A673 (cell line): ENCODE measurements at regions not wholly inside any gene's neighbourhood (a gene's known extent, or its start where the extent isn't known, plus 50 kb on each side); places are given as distances from the start of the nearest gene placed in this dataset.

Experiments used
- BruUV-seq: library from RNA; stranded (reverse); fragments of 400-500 nt; replicated peaks from 2 replicates; lab custom pipeline; 2021; lab: Mats Ljungman, UMichigan
- CTCF ChIA-PET: fragments of 300-600 bp; sonication (Branson Sonifier 250); formaldehyde crosslinking; loops from one replicate; lab custom pipeline; 2022; ENCODE audit warnings: antibody characterized with exemption; lab: Charles Lee
- POLR2A ChIA-PET: fragments of 300-600 bp; sonication (Branson Sonifier 250); formaldehyde crosslinking; loops from one replicate; lab custom pipeline; 2022; ENCODE audit warnings: antibody characterized with exemption; ENCODE audit not compliant: low non-redundant PET; lab: Charles Lee
- DNase-seq: peaks from one replicate; pipeline ENCODE4 v3.0.0-alpha.2; 2015; ENCODE audit warnings: low spot score
- H3K27ac ChIP-seq: fragments of 200-600 bp; sonication (generic); 2 replicates; pipeline ENCODE4 v1.5.1; 2016; ENCODE audit warnings: mixed run types, low read depth, mild to moderate bottlenecking, mixed read lengths, antibody characterized with exemption, low read length; ENCODE audit not compliant: poor library complexity, severe bottlenecking
- H3K27me3 ChIP-seq: fragments of 200-600 bp; sonication (generic); replicated peaks from 2 replicates; pipeline ENCODE4 v1.6.1; 2017; ENCODE audit warnings: mixed run types, low read depth, mild to moderate bottlenecking, mixed read lengths, antibody characterized with exemption, low read length; ENCODE audit not compliant: insufficient read depth, poor library complexity
- H3K36me3 ChIP-seq: fragments of 200-600 bp; sonication (generic); 2 replicates; pipeline ENCODE4 v1.6.1; 2016; ENCODE audit warnings: mixed run types, mild to moderate bottlenecking, mixed read lengths, antibody characterized with exemption, low read length; ENCODE audit not compliant: insufficient read depth, poor library complexity, severe bottlenecking
- H3K4me1 ChIP-seq: fragments of 200-600 bp; sonication (generic); 2 replicates; pipeline ENCODE4 v1.6.1; 2017; ENCODE audit warnings: mixed run types, mild to moderate bottlenecking, mixed read lengths, antibody characterized with exemption, low read length; ENCODE audit not compliant: insufficient read depth, poor library complexity, severe bottlenecking
- H3K4me3 ChIP-seq: fragments of 200-600 bp; sonication (generic); 2 replicates; pipeline ENCODE4 v1.5.1; 2016; ENCODE audit warnings: low read depth, mixed run types, mild to moderate bottlenecking, mixed read lengths, low read length; ENCODE audit not compliant: poor library complexity, severe bottlenecking
- H3K9me3 ChIP-seq: fragments of 200-600 bp; sonication (generic); 2 replicates; pipeline ENCODE4 v1.6.1; 2016; ENCODE audit warnings: mixed run types, low read depth, mild to moderate bottlenecking, mixed read lengths, antibody characterized with exemption, low read length; ENCODE audit not compliant: poor library complexity, severe bottlenecking
- CTCF ChIP-seq: fragments of 300-800, 200-600 bp; sonication (generic); conservative IDR thresholded peaks from 2 replicates; pipeline ENCODE4 v1.5.1; 2017; ENCODE audit warnings: low read depth, mild to moderate bottlenecking, antibody characterized with exemption, low read length, moderate library complexity, mixed read lengths
- EZH2 ChIP-seq: fragments of 200-600 bp; sonication (generic); IDR thresholded peaks from 2 replicates; pipeline ENCODE4 v1.6.1; 2017; ENCODE audit warnings: borderline replicate concordance, low read depth, mild to moderate bottlenecking, mixed read lengths, antibody characterized with exemption, low read length; ENCODE audit not compliant: poor library complexity, severe bottlenecking
- intact Hi-C: fragments of 100-400 bp; cut with micrococcal nuclease; formaldehyde crosslinking; loops from one replicate; pipeline ENCODE4 v1.10.0; 2022; ENCODE audit not compliant: unreplicated experiment

- Histone ChIP-seq H3K4me1 (no peaks in the 10 kb centered on the region), H3K4me3 (no peak overlapping the region), H3K27ac (no peak overlapping the region), H3K27me3 (peaks cover 11% of the 10 kb centered on the region), H3K9me3 (no peaks in the 10 kb centered on the region), H3K36me3 (no peaks in the 10 kb centered on the region)
- ChIA-PET CTCF (no interaction called here), POLR2A (no interaction called here)
- peak; percentile 4 for DNase-seq
- TF ChIP-seq CTCF (no peak), EZH2 (no peak)
- BruUV-seq = no TSS peak
- intact Hi-C loops = no loop called here
Observed at GRCh38 chr3:17969985-17970568, 227.6 kb upstream of the TBC1D5 start.

GRCh38 chr3:17969244-17969643, 226.8 kb upstream of the TBC1D5 start:
- Histone ChIP-seq H3K27me3 (peaks cover 11% of the 10 kb centered on the region), H3K27ac (no peak overlapping the region), H3K4me3 (no peak overlapping the region), H3K4me1 (no peaks in the 10 kb centered on the region), H3K9me3 (no peaks in the 10 kb centered on the region), H3K36me3 (no peaks in the 10 kb centered on the region)
- intact Hi-C loops = no loop called here
- DNase-seq = no peak
- TF ChIP-seq CTCF (no peak), EZH2 (no peak)
- BruUV-seq = no TSS peak
- POLR2A ChIA-PET = no interaction called here
- CTCF ChIA-PET = no interaction called here

- Histone ChIP-seq H3K27ac (no peak overlapping the region), H3K4me3 (no peak overlapping the region), H3K4me1 (no peaks in the 10 kb centered on the region), H3K36me3 (no peaks in the 10 kb centered on the region), H3K27me3 (peaks cover 11% of the 10 kb centered on the region), H3K9me3 (no peaks in the 10 kb centered on the region)
- ChIA-PET CTCF (no interaction called here), POLR2A (no interaction called here)
- no peak for DNase-seq
- intact Hi-C loops = no loop called here
- BruUV-seq = no TSS peak
- TF ChIP-seq CTCF = no peak
- no peak for TF ChIP-seq EZH2
Observed at GRCh38 chr3:17967953-17968607, 225.6 kb upstream of the TBC1D5 start.
